Gastroesophageal sphincter (tissue), 3 donors: ENCODE measurements at regions not wholly inside any gene's neighbourhood (a gene's known extent, or its start where the extent isn't known, plus 50 kb on each side); places are given as distances from the start of the nearest gene placed in this dataset.

Source experiments
- CTCF ChIP-seq, 4 experiments: fragments of 200-600 bp in 2 of 4; fragments of 450-650 bp in 2 of 4; sonication (generic) in 1 of 4; IDR thresholded peaks; one replicate each; pipeline ENCODE4 v1.5.1; 2017 to 2019; ENCODE audit warnings: antibody characterized with exemption in 4 of 4, mild to moderate bottlenecking in 2 of 4, moderate library complexity in 2 of 4
- EP300 ChIP-seq: sonication (generic); formaldehyde crosslinking; IDR thresholded peaks from one replicate; pipeline ENCODE4 v1.6.1; 2017; ENCODE audit warnings: antibody characterized with exemption, mild to moderate bottlenecking
- POLR2A ChIP-seq, 2 donors: fragments of 450-650 bp; IDR thresholded peaks; one replicate each; pipeline ENCODE4 v1.6.1; 2017; ENCODE audit warnings: antibody characterized with exemption in 2 of 2, mild to moderate bottlenecking in 2 of 2, moderate library complexity in 1 of 2
- POLR2AphosphoS5 ChIP-seq: sonication (generic); formaldehyde crosslinking; IDR thresholded peaks from one replicate; pipeline ENCODE4 v1.6.1; 2017; ENCODE audit warnings: antibody characterized with exemption

DNA sequence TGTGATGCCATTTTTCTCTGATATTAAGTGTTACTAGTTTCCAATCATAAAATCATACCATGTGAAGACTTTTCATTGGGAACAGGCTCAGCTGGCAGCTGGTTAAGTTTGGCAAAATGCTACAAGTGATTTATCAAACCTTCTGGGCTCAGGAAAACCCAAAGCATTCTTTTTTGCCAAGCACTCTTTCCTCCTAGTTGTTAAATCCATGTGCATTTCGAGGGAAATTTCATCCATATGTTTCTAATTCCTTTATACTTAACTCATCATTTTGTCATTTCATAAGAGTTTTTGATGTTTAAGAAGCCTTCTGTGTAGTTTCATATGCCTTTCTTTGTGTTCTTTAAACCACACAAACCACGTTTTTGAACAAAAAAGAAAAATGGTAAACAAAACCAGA is 217.6 kb upstream of the PDE10A start:
- TF ChIP-seq POLR2A (IDR thresholded peaks at IDR 0.05) (no peak), CTCF (IDR thresholded peaks at IDR 0.05) (no peak), POLR2AphosphoS5 (no peak), EP300 (no peak)
